CD4-positive, alpha-beta T cell treated with Interleukin-4 for 4 hours (primary cell): ENCODE measurements at regions not wholly inside any gene's neighbourhood (a gene's known extent, or its start where the extent isn't known, plus 50 kb on each side); places are given as distances from the start of the nearest gene placed in this dataset.

Source experiments
- DNase-seq: peaks from one replicate; pipeline ENCODE4 v3.0.0-alpha.2; 2020

- no peak for DNase-seq
Measured at GRCh38 chr9:13372510-13372909, 93.0 kb upstream of the MPDZ start.

- DNase-seq = no peak
Measured at GRCh38 chr9:13369431-13369830, 89.9 kb upstream of the MPDZ start.

- DNase-seq = no peak
Measured at GRCh38 chr9:13367784-13368183, 88.3 kb upstream of the MPDZ start.

- no peak for DNase-seq
Measured at GRCh38 chr9:13364271-13365000, 84.9 kb upstream of the MPDZ start.

GRCh38 chr9:13361076-13361475 lies 81.6 kb upstream of the MPDZ start:
- no peak for DNase-seq

GRCh38 chr9:13360188-13360587 lies 80.7 kb upstream of the MPDZ start:
- no peak for DNase-seq

- no peak for DNase-seq
Measured at GRCh38 chr9:13358128-13358527, 78.6 kb upstream of the MPDZ start.

GRCh38 chr9:13354733-13355132 lies 75.2 kb upstream of the MPDZ start:
- no peak for DNase-seq

GRCh38 chr9:13352451-13352979 lies 73.0 kb upstream of the MPDZ start:
- no peak for DNase-seq

GRCh38 chr9:13351778-13352386 lies 72.4 kb upstream of the MPDZ start:
- no peak for DNase-seq

GRCh38 chr9:13332571-13332970 lies 53.1 kb upstream of the MPDZ start:
- DNase-seq = no peak

GRCh38 chr9:13331320-13331719 lies 51.8 kb upstream of the MPDZ start:
- DNase-seq = no peak

GRCh38 chr9:13330396-13331004 lies 51.0 kb upstream of the MPDZ start:
- no peak for DNase-seq
